ENCODE measurements at regions not wholly inside any gene's neighbourhood (a gene's known extent, or its start where the extent isn't known, plus 50 kb on each side); places are given as distances from the start of the nearest gene placed in this dataset.
A peak's percentile ranks its signal among the peaks of the same experiment; 100 is the strongest.

DNA sequence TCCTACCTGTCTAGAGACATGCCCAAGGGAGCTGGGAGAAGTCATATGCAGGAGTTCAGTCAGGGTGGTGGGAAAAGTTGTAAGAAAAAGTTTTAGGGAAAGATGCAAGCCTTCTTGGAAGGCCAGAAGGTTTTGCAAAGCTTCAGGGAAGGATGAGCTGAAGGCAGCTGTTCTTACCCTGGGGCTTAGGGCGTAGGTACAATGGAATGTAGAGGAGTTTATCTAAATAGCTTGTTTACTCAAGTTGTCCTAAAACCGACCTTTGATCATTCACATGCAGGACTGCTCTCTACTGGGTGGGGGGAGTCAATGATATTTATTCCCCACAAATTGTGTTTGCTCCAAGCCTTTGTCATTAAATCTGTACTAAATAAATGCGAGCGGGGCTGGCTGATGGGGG, 277.0 kb downstream of the CRPPA start:
- DNase-seq, result no peak

DNA sequence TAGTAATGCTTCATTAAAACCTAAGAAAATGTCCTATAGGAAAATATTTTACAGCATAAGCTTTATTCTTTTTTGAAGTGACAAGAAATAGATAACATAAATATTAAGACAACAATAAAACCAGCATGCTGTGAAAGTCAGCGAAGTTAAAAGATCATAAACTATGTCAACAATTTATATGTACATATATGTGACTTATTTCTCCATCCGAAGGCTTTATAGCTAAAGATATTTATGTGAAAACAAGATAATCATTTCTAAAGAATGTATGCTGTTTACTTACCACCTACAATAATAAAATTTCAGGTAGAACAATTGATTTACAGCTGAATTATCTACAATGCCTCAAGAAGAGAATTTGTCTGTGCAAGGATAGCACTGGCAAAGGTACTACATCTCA, 283.4 kb downstream of the CRPPA start:
- no peak for DNase-seq

DNA sequence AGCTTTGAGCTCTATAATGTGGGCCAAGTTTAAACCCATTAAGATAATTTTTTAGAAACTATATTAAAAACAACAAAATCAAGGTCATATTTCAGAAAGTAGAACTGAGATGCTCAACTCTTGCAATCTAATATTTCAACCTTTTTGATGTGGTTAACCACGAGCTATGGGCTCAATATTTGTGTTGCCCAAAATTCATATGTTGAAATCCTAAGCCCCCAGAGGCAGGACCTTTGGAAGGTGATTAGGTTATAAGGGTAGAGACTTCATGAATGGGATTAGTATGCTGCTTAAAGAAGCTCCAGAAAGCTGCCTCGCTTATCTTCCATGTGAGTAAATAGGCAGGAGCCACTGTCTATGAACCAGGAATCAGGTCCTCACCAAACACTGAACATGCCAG, 284.4 kb downstream of the CRPPA start:
- no peak for DNase-seq

DNA sequence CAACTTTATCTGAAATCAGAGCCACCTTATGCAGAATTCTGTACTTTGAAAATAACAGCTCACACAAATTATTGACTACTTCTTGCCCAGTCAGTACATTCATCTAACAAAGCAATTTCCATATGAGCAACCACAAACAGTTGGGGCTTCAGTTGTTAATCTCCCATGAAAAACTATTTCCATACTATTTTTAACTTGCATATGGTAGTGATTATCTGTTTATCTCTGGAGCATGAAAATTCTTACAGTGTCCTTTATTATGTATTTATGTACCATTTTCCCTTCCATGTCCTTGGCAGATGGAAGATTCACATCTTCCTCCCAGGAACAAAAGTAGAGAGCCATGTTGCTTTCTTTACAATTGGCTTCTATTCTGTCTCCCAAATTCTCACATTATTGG, 285.7 kb downstream of the CRPPA start:
- DNase-seq, result no peak

DNA sequence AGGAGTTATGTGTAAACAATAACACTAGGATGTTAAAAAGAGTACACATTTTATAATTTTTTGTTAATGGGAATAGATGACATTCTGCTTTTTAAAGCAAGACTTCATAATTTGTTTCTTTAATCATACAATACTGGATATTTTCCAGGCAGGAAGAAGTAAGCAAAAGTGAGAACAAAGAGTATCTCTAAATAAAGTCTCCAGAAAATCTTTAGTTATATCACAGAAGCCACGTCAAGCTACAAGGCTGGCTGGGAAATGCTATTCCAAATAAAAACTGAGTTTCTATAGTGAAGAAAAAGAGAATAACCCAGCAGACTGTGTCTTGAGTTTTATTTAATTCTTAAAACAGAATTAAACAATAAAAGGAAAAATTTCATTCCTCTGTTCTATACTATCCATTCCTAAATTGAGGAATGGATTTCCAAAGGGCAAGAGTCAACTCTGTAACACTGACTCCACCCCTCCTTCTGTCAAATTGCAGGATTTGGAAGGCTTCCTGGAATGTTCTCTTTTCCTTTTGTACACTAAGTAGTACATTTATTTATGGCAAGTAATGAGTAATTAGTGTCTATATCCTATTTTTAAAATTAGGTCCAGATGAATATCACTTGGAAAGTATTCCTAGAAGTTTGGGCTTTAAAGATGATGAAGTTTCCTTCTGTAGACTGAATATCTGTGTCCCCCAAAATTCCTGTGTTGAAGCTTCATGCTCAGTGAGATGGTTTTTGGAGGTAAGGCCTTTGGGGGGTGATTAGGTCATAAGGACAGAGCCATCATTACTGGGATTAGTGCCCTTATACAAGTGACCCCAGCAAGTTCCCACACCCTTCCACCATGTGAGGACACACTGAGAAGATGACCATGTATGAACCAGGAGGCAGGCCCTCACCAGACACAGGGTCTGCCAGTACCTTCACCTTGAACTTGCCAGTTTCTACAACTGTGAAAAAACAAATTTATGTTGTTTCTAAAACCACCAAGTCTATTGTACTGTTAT, 290.9 kb downstream of the CRPPA start:
- no peak for DNase-seq

DNA sequence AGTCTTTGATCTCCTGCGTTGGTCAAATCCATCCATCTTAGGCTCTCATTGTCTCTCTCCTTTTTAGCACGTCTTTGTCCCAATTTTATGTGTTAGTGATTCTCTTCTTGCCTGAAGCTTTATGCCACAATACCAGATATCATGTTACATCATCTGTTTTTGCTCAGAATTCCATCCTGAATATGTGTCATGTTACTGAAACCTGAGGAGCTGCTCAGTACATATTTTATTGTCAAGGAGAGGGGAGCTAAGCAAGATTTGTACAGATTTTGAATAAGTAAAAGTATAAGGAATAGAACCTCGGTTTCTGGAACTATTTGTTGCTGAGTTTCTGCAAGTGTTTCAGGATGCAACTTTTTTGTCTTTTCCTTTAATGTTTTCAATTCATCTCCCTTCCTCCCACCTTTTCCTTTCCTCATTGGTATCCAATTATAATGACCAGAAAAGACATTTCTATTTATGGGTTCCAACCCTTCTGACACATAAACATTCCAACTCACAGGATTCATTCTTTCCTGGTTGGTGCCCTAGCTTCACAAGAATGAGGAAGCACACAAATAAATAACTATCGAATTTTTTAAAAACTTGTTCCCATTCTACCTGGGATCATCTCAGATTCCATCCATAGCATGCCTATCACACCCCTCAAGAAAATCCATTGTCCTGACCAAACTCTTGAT, 291.8 kb downstream of the CRPPA start:
- DNase-seq, result no peak

DNA sequence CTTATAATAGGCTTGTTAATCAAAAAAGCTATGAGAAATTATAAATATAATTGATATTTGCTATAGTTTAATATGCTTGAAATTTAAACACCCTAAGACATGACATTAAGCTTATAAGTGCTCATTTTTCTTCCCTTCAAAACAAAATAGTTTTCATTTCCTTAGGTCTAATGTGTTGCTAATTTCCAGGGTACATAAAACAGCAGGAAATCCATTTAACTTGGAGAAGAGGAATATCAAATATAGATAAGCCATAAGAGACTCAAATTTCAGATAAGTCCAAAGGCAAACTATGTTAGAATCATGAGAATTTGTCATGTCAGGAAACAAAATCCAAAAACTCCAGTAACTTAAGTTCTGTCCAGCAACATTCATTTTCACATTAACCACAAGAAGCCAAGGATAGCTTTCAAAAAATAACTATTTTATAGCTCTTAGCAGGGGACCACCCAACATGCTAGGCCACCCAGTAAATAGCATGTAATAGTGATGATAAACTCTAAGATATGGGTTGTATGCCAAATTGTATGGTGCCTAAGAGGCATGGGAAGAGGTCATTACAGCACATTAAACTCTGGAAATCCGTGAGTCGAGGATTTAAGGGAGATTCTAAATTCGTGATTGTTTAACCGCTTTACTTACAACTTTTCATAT, 298.1 kb downstream of the CRPPA start:
- DNase-seq, result no peak

DNA sequence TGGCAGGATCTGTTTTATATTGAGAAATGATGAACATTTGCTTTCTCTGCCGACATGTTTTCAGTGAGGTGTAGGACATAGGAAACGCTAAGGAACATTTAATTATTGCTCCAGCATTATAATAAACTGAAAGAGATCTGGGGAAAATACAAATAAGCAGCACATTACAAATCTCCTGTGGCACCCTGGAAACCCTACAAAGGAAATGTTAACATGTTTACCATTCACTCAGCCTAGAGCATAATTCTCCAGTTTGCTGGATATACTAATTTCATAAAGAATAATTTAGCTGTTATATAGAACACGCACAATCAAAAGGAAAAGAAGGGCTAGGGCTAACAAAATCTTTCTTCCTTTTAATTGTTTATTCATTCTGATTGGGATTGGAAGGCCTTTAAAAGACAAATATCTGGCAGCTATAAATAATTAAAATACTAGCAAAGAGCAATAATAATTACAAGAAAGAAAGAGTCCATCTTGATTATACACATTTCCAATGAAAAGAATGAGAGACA, 299.4 kb downstream of the CRPPA start:
- DNase-seq, result peak; percentile 27 to 63

DNA sequence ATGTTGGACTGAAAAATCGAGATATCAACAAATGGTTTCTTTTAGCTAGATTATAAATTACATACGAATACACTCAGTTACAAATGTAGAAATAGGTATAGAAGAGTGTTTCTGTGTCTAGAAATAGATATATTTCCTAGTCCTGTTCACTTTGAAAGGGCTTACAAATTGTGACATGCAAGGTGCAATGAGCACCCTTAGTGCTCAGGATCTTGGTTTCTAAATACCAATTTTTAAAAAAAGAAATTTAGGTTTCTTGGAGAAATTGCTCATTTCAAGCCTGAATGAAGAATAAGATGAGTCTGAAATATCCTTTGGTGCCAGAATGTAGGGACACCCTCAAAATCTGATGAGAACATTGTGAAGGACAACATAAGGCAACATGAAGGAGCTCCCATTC, 306.0 kb downstream of the CRPPA start:
- DNase-seq, result no peak

DNA sequence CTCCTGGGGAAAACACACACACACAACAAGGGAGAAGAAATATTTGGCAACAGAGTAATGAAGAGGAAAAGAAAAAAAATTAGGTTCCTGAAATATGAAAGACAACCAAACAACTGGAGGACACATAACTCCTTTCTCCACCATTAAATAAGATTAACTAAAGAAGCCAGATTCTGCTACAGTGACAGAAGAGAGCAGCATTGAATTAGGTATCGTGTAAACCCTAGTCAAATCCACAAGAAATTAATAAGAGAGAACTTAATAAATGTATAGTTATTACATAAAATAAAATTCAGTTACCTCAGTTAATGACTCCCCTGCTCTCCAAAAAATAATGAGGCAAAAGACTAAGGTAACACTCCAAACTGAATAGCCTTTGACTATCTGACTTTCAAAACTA, 306.7 kb downstream of the CRPPA start:
- DNase-seq, result no peak

DNA sequence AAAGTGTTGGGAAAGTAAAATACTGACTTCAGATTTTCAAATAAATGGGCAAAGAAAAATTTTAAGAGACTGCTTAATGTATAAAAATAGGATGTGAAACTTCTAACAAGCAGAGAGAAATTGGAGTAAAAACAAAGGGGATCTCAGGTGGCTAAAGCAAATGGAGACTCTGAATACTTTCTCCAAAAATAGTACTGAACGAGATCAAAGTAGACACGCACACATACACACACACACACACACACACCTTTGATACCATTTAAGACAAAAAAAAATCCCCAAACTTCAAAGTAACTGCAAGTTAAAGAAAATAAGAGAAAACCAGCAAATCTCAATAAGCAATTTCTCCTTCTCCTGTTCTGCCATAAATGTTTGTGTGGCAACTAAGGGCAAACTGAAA, 307.3 kb downstream of the CRPPA start:
- no peak for DNase-seq

DNA sequence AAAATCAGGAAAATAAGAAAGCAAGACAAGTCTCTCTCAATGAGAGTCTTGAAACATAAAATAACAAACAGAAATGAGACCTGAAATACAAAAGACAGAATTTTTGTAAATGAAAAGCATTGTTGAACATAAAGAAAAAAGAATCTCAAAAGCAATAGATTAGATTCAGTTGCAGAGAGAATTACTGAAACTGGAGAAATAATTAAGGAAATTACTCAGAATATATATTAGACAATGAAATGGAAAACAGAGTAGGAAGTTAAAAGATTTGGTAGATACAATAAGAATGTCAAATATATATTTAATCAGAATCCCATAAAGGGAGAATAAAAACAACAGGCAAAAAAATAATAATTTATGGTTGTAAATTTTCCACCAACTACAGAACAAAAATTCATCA, 308.3 kb downstream of the CRPPA start:
- no peak for DNase-seq

DNA sequence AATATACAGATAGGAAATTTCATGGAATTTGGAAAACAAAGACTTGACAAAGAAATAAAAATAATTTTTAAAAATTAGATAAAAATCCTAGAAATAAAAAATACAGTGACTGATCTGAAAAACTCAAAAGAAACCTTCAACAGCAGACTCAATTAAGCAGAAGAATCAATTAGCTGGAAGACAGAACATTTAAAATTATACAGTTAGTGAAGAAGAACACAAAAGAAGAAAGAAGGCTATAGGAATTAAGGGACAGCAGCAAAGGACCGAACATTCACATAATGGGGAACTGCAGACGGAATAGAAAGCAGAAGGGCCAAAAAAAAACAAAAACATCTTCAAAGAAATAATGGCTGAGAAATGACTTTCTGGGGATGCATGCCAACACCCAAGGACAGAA, 314.5 kb downstream of the CRPPA start:
- no peak for DNase-seq

DNA sequence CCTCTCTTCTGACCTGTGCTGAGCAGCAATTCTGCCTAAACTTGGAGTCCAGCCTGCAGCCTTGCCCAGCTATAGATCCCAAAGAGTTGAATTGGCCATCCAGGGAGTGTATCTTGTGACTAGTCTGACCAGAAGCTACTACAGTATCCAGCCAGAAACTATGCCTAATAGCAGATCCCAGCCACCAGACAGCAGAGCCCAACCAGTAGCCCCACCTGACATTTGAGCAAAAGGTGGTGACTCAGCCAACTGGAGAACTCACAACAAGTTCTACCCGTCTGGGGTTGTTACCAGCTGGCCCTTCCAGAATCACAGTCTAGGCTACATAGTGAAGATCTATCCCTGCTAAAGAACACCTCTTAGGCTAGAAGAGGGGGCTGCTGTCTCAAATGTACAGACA, 315.0 kb downstream of the CRPPA start:
- no peak for DNase-seq

DNA sequence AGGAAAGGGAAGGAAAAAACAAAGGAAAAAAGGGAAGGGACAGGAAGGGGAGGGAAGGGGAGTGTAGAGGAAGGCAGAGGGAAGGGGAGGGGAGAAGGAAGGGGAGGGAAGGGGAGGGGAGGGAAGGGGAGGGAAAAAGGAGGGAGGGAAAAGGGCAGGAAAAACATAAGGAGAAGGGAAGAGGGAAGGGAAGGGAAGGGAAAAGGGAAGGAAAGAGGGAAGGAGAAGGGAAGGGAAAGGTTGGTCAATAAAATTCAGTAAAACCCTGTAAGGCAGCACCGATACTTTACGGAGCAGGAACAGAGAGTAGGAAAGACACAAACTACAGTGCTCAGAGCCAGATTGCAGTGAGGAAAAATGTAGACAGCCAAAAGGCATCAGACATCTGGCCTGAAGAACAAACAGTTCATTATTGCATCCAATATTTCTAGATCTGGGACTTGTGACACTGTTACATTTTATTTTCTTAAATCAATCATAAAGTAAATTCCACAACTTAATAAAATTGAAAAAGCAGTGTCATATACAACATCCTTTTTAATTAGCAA, 322.0 kb downstream of the CRPPA start:
- no peak for DNase-seq

DNA sequence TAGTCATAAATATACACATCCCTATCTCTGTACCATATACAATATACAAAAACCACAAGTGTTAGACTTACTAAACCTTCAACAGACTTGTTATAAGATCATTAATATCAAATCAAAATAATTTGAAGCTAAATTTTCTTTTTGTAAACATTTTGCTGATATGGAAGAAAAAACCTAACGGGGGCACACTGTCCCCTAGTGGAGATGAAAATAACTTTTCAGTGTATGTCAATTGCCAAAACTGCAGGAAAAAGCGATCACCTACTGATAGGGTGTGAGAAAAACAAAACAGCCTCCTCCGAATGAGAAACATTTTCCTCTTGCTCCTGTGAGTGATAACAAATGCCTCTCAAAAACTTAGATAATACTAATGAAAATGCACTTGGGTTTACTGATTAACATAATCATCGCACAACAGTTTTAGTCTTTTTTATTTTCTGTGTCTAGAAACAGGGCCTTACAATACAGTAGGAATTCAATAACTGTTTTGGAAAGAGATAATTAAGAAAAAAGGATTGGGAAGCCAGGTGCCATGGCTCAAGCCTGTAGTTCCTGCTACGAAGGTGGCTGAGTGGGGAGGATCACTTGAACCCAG, 322.7 kb downstream of the CRPPA start:
- DNase-seq, result no peak

DNA sequence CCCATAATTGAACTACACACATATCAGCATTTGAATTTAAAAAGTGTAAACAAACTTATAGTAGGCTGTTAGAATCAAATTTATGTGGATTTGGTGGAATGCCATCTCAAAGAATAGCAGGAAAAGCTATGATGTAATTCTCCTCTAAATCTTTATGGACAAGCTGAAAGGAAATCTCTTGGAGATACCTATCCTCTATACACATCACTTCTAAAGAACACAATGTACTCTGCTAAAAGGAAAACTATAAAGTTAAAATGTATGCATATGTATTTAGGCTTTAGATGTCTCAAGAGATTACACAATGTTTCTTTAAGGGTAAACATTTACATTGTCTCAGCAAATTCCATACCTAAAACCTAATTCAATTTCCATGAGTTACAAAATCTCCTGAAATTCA, 323.3 kb downstream of the CRPPA start:
- no peak for DNase-seq

DNA sequence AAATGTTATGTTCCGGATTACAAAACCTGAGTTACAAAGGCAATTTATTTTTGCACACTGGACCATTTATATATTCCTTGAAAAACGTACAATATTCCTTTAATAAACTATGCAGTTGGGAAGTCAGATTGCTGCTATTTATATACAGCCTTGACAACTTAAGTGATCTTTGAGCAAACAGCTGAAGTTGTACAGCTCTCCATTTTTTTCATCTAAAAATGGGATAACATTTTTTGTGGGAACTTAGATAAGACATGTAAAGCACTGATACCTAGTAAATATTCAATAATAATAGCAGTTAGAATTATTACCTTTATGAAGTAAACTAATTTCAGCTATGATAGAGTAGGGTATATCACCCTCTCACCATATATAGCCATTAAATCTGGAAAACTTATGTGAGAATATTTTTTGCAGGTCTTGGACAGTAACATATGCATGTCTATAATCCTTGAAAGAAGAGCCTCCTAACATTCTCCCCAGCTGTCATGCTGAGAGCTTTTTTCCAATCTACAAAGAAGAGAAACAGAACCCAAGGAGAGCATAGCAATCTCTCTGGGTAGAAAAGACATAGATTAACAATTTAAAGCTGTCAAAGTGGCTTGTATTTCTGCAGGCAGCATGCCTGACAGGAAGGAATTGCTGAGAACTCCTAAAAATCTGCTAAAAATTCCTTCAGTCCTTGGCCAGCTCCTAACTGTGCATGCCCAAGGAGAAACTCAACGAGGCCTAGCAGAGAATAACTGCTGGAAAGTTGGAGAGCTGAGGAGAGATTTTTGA, 326.0 kb downstream of the CRPPA start:
- DNase-seq, result no peak

DNA sequence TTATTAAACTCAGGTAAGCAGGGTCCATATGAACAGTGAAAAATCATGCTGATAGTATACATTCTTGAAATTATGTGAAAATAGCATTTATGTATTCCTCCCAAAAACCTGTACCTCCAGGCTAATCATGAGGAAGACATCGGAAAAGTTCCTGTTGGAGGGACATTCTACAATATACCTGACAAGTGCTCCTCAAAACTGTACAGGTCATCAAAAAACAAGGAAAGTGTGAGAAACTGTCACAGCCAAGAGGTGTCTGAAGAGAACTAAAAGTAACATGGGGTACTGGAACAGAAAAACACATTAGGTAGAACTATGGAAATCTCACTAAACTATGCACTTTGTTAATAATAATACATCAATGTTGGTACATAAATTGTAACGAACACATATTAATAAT, 326.7 kb downstream of the CRPPA start:
- DNase-seq, result no peak

DNA sequence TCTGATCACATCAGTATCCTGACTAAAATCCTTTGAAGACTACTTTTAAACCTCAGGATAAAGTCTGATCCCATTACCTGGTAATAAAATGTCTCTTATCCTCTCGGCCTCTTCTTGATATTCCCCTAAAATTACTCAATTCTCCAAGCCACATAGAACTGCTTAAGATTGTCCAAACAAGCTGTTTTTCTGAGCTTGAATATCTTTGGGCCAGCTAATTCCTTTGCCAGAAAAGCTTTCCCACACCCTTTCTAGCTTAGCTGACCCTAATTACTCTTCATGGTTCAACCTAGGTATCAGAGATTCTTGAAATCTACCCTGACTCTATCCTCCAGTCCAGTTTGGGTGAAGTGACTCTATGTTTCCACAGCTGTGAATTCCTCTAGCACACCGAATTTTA, 328.6 kb downstream of the CRPPA start:
- no peak for DNase-seq

DNA sequence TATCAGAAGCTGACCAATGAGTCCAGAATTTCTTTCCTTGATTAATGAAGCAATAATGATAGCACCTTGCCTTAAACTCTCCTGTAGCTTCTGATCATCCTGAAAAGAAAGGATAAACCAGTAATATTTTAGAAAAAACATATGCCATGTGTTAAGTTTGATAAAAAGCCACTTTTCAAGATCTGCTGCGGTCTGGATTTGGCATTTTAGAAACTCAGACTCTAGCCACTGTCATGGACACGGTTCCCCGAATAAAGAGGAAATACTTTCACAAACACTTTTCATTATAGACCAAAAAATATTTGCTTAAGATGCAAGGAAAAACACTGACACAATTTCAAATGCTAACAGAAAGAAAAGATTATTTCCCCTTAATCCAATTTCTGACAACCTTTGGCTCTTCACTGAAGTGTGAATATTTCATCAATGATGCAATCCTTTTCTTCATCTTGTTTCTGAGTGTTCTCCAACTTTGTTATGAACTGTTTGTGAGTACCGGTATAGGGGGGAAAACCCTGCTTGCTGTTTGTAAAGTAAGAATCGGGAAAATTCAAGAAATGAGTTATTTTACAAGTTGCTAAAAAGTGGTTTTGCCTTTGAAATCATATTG, 329.5 kb downstream of the CRPPA start:
- DNase-seq, result peak; percentile 45 to 52

Data from right lung (tissue), 2 donors.